Osteocyte (in vitro differentiated cells): ENCODE measurements at regions not wholly inside any gene's neighbourhood (a gene's known extent, or its start where the extent isn't known, plus 50 kb on each side); places are given as distances from the start of the nearest gene placed in this dataset.

Experiments used
- DNase-seq: peaks from one replicate; pipeline ENCODE4 v3.0.0; 2021; ENCODE audit warnings: mixed read lengths; ENCODE audit not compliant: unreplicated experiment; ENCODE audit errors: extremely low spot score
- H3K27ac Mint-ChIP-seq: one replicate; pipeline ENCODE4 v1.8.0; 2021; ENCODE audit warnings: mild to moderate bottlenecking, mixed read lengths; ENCODE audit not compliant: unreplicated experiment
- H3K27me3 Mint-ChIP-seq: one replicate; pipeline ENCODE4 v1.8.0; 2021; ENCODE audit warnings: mixed read lengths; ENCODE audit not compliant: unreplicated experiment
- H3K36me3 Mint-ChIP-seq: one replicate; pipeline ENCODE4 v1.8.0; 2021; ENCODE audit warnings: mixed read lengths; ENCODE audit not compliant: unreplicated experiment
- H3K4me1 Mint-ChIP-seq: one replicate; pipeline ENCODE4 v1.8.0; 2021; ENCODE audit warnings: mixed read lengths; ENCODE audit not compliant: unreplicated experiment
- H3K4me3 Mint-ChIP-seq: one replicate; pipeline ENCODE4 v1.8.0; 2021; ENCODE audit warnings: mild to moderate bottlenecking, moderate library complexity, mixed read lengths; ENCODE audit not compliant: unreplicated experiment
- H3K9me3 Mint-ChIP-seq: one replicate; pipeline ENCODE4 v1.8.0; 2021; ENCODE audit warnings: mixed read lengths; ENCODE audit not compliant: unreplicated experiment
- TF ChIP-seq, protein P1 (sequence below): fragments of 200-600 bp; sonication (generic); IDR thresholded peaks from 2 replicates; pipeline ENCODE4 v1.5.0; 2021; ENCODE audit warnings: antibody characterized with exemption, mild to moderate bottlenecking, moderate library complexity

DNA sequence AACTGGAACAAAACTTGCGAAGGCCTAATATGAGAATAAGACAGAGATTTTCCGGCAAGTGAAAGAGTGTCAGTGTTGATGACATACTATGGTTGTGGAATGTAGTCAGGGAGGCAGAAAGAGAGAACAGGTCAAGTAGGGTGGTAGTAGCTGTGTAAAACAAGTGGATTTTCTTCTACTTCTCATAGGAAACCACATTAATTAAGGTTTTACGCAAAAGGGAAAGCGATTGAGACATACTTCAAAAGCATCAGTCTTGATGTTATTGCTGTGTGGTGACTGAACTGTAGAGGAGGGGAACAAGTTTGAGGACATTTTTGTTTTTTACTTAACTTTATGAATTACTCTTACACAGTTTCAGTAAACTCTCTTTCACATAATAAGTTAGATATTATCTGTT is 186.0 kb upstream of the CNTN5 start:
- Mint-ChIP-seq H3K4me1 (no peaks in the 10 kb centered on the region), H3K4me3 (no peak overlapping the region), H3K27ac (no peak overlapping the region), H3K9me3 (peaks cover 1% of the 10 kb centered on the region), H3K27me3 (no peaks in the 10 kb centered on the region), H3K36me3 (no peaks in the 10 kb centered on the region)
- TF ChIP-seq, protein P1, sequence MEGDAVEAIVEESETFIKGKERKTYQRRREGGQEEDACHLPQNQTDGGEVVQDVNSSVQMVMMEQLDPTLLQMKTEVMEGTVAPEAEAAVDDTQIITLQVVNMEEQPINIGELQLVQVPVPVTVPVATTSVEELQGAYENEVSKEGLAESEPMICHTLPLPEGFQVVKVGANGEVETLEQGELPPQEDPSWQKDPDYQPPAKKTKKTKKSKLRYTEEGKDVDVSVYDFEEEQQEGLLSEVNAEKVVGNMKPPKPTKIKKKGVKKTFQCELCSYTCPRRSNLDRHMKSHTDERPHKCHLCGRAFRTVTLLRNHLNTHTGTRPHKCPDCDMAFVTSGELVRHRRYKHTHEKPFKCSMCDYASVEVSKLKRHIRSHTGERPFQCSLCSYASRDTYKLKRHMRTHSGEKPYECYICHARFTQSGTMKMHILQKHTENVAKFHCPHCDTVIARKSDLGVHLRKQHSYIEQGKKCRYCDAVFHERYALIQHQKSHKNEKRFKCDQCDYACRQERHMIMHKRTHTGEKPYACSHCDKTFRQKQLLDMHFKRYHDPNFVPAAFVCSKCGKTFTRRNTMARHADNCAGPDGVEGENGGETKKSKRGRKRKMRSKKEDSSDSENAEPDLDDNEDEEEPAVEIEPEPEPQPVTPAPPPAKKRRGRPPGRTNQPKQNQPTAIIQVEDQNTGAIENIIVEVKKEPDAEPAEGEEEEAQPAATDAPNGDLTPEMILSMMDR = no peak
- no peak for DNase-seq

DNA sequence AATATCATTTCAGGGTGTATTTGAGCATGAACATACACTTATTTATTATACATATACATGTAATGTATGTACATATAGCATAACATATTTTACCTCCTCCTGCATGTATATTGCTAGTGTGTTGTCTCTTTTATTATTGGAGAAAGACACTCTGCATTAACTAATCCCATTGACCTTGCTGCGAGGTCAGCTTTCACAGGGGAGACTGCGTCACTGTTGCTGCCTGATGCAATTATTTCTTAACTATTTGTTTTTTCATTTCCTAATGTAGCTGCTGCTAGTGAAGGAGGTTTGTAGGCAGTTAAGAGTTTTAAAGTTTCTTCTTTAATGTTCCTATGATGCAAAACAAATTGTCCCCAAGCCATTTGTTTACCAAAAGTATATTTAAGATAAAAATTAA is 185.4 kb upstream of the CNTN5 start:
- H3K27me3 Mint-ChIP-seq = no peaks in the 10 kb centered on the region
- H3K4me3 Mint-ChIP-seq = no peak overlapping the region
- no peak for DNase-seq
- TF ChIP-seq, protein P1 = no peak
- no peak overlapping the region for H3K27ac Mint-ChIP-seq
- no peaks in the 10 kb centered on the region for H3K36me3 Mint-ChIP-seq
- peaks cover 6% of the 10 kb centered on the region for H3K9me3 Mint-ChIP-seq
- no peaks in the 10 kb centered on the region for H3K4me1 Mint-ChIP-seq

DNA sequence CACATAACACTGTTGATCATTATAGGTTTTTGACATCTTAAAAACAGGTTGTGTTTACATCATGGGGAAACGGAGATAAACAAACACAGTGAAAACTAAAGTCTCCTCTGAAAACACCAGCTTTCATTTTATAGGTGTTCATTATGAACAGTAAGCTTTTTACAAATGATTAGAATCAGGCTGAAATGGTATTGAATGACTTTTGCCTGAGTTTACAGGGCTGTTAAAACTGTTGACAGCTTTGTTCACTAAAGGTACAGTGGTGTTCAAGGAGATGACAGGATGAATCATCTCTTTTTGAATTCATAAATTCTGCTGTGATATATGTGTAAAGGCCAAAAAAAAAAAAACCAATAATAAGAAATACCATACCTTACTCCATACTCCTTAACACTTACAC is 184.6 kb upstream of the CNTN5 start:
- Mint-ChIP-seq H3K4me1 (no peaks in the 10 kb centered on the region), H3K4me3 (no peak overlapping the region), H3K27me3 (no peaks in the 10 kb centered on the region), H3K9me3 (peaks cover 8% of the 10 kb centered on the region), H3K27ac (no peak overlapping the region), H3K36me3 (no peaks in the 10 kb centered on the region)
- no peak for DNase-seq
- TF ChIP-seq, protein P1 = no peak

DNA sequence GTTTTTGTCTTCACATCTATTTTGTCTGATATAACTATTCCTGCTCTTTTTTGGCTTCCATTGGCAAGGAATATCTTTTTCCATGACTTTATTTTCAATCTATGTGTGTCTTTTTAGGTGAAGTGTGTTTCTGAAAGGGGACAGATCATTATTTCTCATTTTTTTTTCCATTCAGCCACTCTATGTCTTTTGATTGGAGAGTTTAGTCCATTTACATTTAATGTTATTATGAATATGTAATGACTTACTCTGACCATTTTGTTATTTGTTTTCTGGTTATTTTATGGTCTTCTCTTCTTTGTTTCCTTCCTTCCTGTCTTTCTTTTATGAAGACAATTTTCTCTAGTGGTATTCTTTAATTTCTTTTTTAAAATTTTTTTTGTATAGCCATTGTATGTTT is 178.6 kb upstream of the CNTN5 start:
- TF ChIP-seq, protein P1 = no peak
- H3K4me3 Mint-ChIP-seq = no peak overlapping the region
- DNase-seq = no peak
- H3K4me1 Mint-ChIP-seq = no peaks in the 10 kb centered on the region
- peaks cover 26% of the 10 kb centered on the region for H3K9me3 Mint-ChIP-seq
- no peaks in the 10 kb centered on the region for H3K27me3 Mint-ChIP-seq
- H3K36me3 Mint-ChIP-seq = no peaks in the 10 kb centered on the region
- no peak overlapping the region for H3K27ac Mint-ChIP-seq

DNA sequence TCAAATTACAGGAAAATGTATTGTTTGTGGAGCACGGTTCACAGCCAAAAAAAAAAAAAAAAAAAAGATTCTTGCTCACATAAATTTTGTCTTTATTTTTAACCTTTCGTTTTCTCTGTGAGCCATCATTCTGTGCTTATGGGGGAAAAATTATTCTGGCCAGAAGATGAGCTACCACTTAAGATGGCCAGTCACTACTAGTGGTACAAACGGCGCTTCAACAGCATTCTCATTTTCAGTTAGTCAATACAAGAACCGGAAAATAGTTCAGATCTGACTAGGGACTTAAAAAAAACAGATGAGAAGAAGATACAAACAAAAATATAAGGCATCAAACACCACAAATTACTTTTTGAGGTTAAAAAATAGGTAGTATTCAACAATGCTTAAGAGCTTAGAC is 158.6 kb upstream of the CNTN5 start:
- H3K4me1 Mint-ChIP-seq = no peaks in the 10 kb centered on the region
- peaks cover 4% of the 10 kb centered on the region for H3K9me3 Mint-ChIP-seq
- no peaks in the 10 kb centered on the region for H3K27me3 Mint-ChIP-seq
- H3K36me3 Mint-ChIP-seq = no peaks in the 10 kb centered on the region
- no peak overlapping the region for H3K4me3 Mint-ChIP-seq
- no peak for DNase-seq
- TF ChIP-seq, protein P1 = no peak
- H3K27ac Mint-ChIP-seq = no peak overlapping the region
